Fibroblast of lung (primary cell): ENCODE measurements at regions not wholly inside any gene's neighbourhood (a gene's known extent, or its start where the extent isn't known, plus 50 kb on each side); places are given as distances from the start of the nearest gene placed in this dataset.

Experiments
- DNase-seq, 2 donors: peaks; one replicate each; pipeline versions ENCODE4 v3.0.0 to v3.0.0-alpha.2; 2010; ENCODE audit warnings: low read depth in 2 of 2
- H2AFZ ChIP-seq: 2 replicates; pipeline ENCODE4 v1.5.1; 2012; ENCODE audit warnings: low read length, control low read depth, inconsistent platforms
- H3K27ac ChIP-seq: 2 replicates; pipeline ENCODE4 v1.5.1; 2011; ENCODE audit warnings: low read length, control low read depth; ENCODE audit not compliant: insufficient read depth
- H3K27me3 ChIP-seq: 2 replicates; pipeline ENCODE4 v1.5.1; 2011; ENCODE audit warnings: mild to moderate bottlenecking, low read length; ENCODE audit not compliant: control insufficient read depth, insufficient read depth
- H3K36me3 ChIP-seq: 2 replicates; pipeline ENCODE4 v1.5.1; 2011; ENCODE audit warnings: low read length; ENCODE audit not compliant: control insufficient read depth, insufficient read depth
- H3K4me1 ChIP-seq: 2 replicates; pipeline ENCODE4 v1.5.1; 2011; ENCODE audit warnings: low read length; ENCODE audit not compliant: control insufficient read depth, insufficient read depth; ENCODE audit errors: extremely low read depth
- H3K4me2 ChIP-seq: 2 replicates; pipeline ENCODE4 v1.5.1; 2011; ENCODE audit warnings: low read length, control low read depth; ENCODE audit not compliant: insufficient read depth; ENCODE audit errors: extremely low read depth
- H3K4me3 ChIP-seq, 4 experiments: fragments of 200-600 bp in 1 of 4; sonication (generic) in 1 of 4; replicated peaks in 1 of 4; 2 replicates each; pipeline ENCODE4 v1.5.1; 2011 to 2016; ENCODE audit warnings: low read length in 4 of 4, low read depth in 3 of 4, mild to moderate bottlenecking in 3 of 4, control low read depth in 2 of 4, inconsistent platforms in 1 of 4, mixed read lengths in 1 of 4; ENCODE audit not compliant: insufficient read depth in 1 of 4; ENCODE audit errors: control extremely low read depth in 1 of 4
- H3K79me2 ChIP-seq: 2 replicates; pipeline ENCODE4 v1.5.1; 2012; ENCODE audit warnings: mild to moderate bottlenecking, low read length, inconsistent platforms; ENCODE audit not compliant: control insufficient read depth, insufficient read depth
- H3K9ac ChIP-seq: 2 replicates; pipeline ENCODE4 v1.5.1; 2011; ENCODE audit warnings: mild to moderate bottlenecking, low read length, control low read depth; ENCODE audit not compliant: insufficient read depth
- H3K9me3 ChIP-seq: 2 replicates; pipeline ENCODE4 v1.5.1; 2012; ENCODE audit warnings: low read depth, low read length; ENCODE audit not compliant: control insufficient read depth, insufficient read depth
- H4K20me1 ChIP-seq: 2 replicates; pipeline ENCODE4 v1.5.1; 2011; ENCODE audit warnings: low read length; ENCODE audit not compliant: control insufficient read depth, insufficient read depth; ENCODE audit errors: extremely low read depth
- EZH2 ChIP-seq: IDR thresholded peaks from 2 replicates; pipeline ENCODE4 v1.5.1; 2012; ENCODE audit warnings: low read length, control low read depth, mild to moderate bottlenecking; ENCODE audit errors: missing control alignments
- TF ChIP-seq, protein P1 (sequence below), 2 donors: IDR thresholded peaks in 1 of 2; conservative IDR thresholded peaks in 1 of 2; 1 replicate in 1 of 2; 2 replicates in 1 of 2; pipeline ENCODE4 v1.5.1; 2011 to 2012; ENCODE audit warnings: low read length in 2 of 2, control low read depth in 1 of 2, inconsistent platforms in 1 of 2, low read depth in 1 of 2, mild to moderate bottlenecking in 1 of 2

DNA sequence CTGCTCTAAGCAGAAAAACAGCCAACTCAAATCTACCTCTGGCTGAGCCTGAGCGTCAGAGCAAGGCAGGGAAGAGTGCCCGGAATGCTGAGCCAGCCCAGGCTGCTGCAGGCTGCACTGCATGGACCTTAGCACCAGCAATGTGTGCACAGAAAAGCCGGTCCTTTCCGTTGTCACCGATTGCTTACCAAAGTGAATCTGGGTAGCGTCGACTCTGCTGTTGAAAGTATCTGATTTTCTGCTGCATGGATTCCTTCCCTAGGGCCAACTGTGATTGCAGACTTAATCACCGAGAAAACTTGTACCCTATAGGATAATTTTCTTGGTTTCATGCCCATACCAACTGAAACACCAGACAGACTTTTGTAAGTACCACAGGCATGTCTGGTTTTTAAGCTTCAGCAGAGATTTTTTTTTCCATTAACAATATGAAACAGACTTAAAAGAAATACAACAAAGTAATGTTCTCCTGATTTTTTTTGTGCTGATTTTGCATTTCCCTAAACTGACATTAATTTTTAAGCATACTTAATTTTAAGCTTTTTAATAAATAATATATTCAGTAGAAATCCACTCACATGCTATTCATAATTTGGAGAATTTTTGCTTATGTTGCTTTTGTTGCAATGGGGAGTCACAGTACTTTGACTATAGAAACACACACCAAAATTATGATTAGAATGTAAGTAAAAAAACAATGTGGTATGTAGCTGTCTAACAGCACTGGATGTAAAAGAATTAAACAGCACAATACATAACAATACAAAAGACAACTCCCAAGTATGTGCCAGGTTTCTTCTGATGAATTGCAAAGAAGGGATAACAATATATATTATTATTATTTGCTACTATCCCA is 218.0 kb downstream of the THBS2 start:
- H3K9me3 ChIP-seq, result no peaks in the 10 kb centered on the region
- H3K4me1 ChIP-seq, result no peaks in the 10 kb centered on the region
- H3K9ac ChIP-seq, result no peak overlapping the region
- H3K4me3 ChIP-seq, result peak overlapping the region in 1 of 4 experiments; percentile 32
- H2AFZ ChIP-seq, result peak overlapping the region; percentile 2
- peak overlapping the region; percentile 13 for H3K4me2 ChIP-seq
- no peaks in the 10 kb centered on the region for H3K79me2 ChIP-seq
- TF ChIP-seq, protein P1, sequence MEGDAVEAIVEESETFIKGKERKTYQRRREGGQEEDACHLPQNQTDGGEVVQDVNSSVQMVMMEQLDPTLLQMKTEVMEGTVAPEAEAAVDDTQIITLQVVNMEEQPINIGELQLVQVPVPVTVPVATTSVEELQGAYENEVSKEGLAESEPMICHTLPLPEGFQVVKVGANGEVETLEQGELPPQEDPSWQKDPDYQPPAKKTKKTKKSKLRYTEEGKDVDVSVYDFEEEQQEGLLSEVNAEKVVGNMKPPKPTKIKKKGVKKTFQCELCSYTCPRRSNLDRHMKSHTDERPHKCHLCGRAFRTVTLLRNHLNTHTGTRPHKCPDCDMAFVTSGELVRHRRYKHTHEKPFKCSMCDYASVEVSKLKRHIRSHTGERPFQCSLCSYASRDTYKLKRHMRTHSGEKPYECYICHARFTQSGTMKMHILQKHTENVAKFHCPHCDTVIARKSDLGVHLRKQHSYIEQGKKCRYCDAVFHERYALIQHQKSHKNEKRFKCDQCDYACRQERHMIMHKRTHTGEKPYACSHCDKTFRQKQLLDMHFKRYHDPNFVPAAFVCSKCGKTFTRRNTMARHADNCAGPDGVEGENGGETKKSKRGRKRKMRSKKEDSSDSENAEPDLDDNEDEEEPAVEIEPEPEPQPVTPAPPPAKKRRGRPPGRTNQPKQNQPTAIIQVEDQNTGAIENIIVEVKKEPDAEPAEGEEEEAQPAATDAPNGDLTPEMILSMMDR (conservative IDR thresholded peaks at IDR 0.05 in 1 of 2, IDR thresholded peaks at IDR 0.05 in 1 of 2; ENCODE audit: low read depth in 1 of 2, low read length in 2 of 2), result no peak
- no peak for TF ChIP-seq EZH2
- no peaks in the 10 kb centered on the region for H3K36me3 ChIP-seq
- H4K20me1 ChIP-seq, result no peaks in the 10 kb centered on the region
- H3K27ac ChIP-seq, result no peak overlapping the region
- no peaks in the 10 kb centered on the region for H3K27me3 ChIP-seq
- DNase-seq, result peak; percentile 49 to 95

DNA sequence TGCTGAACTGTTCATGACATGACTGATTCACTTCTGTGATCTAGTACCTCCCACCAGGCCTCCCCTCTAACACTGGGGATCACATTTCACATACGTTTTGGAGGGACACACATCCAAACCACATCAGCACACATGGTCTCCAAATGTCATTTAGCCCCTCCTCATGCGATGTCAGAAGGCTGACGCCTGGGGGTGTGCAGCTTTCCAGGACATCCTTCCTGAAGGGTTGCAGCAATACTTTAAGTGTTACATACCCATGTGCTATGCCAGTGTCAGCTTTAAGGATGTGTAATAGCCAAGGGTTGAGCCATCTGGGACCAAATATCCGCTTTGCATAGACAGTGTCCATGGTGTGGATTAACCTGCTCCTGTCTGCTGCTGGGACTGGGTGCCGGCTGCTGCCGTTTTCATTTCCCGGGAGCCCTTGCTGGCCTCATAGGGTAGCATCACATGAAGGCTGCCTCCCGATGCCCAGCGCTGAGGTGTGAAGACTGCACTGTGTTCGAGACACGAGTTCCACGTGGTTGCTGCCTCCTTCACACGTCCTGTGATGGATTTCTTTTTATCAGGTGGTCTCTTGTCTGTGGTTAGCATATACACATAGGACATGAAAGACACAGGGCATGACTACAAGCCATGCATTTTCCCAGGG is 219.0 kb downstream of the THBS2 start:
- peak; percentile 27 to 32 for DNase-seq
- H3K9ac ChIP-seq, result no peak overlapping the region
- H2AFZ ChIP-seq, result no peak overlapping the region
- no peaks in the 10 kb centered on the region for H3K36me3 ChIP-seq
- TF ChIP-seq EZH2, result no peak
- TF ChIP-seq, protein P1 (conservative IDR thresholded peaks at IDR 0.05 in 1 of 2, IDR thresholded peaks at IDR 0.05 in 1 of 2; ENCODE audit: low read depth in 1 of 2, low read length in 2 of 2), result no peak
- no peaks in the 10 kb centered on the region for H3K79me2 ChIP-seq
- H3K4me3 ChIP-seq, result no peak overlapping the region
- no peaks in the 10 kb centered on the region for H3K4me1 ChIP-seq
- no peak overlapping the region for H3K27ac ChIP-seq
- peak overlapping the region; percentile 13 for H3K4me2 ChIP-seq
- no peaks in the 10 kb centered on the region for H3K9me3 ChIP-seq
- no peaks in the 10 kb centered on the region for H3K27me3 ChIP-seq
- no peaks in the 10 kb centered on the region for H4K20me1 ChIP-seq

DNA sequence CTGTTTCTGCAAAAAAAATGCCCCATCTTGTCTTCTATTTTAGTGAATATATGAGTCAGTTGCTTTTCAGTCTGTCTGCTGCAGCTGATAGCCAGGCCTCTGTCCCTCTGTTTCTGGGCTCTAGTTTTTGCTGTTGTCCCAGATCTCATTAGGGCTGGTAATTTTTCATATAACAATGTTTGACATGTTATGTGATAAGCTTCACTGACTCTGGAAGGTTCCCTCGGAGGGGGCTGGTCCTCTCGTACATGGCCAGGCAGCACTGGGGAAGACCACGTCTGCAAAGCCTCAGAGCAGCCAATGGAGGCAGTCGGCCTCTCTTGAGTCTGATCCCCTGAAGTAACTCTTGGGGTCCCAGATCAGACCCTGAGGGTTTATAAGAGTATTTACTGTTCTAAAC is 223.8 kb downstream of the THBS2 start:
- Histone ChIP-seq H3K9ac (no peak overlapping the region), H3K36me3 (no peaks in the 10 kb centered on the region), H2AFZ (no peak overlapping the region), H4K20me1 (no peaks in the 10 kb centered on the region), H3K4me2 (no peak overlapping the region), H3K27ac (no peak overlapping the region), H3K4me3 (no peak overlapping the region), H3K27me3 (no peaks in the 10 kb centered on the region), H3K9me3 (no peaks in the 10 kb centered on the region), H3K79me2 (no peaks in the 10 kb centered on the region), H3K4me1 (no peaks in the 10 kb centered on the region)
- DNase-seq, result no peak
- TF ChIP-seq EZH2, result no peak
